ENCODE measurements at regions not wholly inside any gene's neighbourhood (a gene's known extent, or its start where the extent isn't known, plus 50 kb on each side); places are given as distances from the start of the nearest gene placed in this dataset.

- no peak overlapping the region for H3K9ac ChIP-seq (ENCODE audit: low read length)
- no peak for ATAC-seq
- no peaks in the 10 kb centered on the region for H3K79me2 ChIP-seq (ENCODE audit: insufficient read depth, low read length)
- ChIA-PET RAD21 (ENCODE audit: low non-redundant PET in 1 of 2, low total read pairs in 2 of 2, uncharacterized antibody in 2 of 2, unreplicated experiment in 2 of 2) (no interaction called here), CTCF (no interaction called here), POLR2A (no interaction called here)
- no peak overlapping the region for H3K27ac ChIP-seq (ENCODE audit: low read depth, low read length)
- no peaks in the 10 kb centered on the region for H3K9me2 ChIP-seq (ENCODE audit: insufficient read depth)
- TF ChIP-seq SRF (IDR thresholded peaks at IDR 0.05; ENCODE audit: low read depth) = no peak
- no peak for TF ChIP-seq CTCF (IDR thresholded peaks at IDR 0.05 in 2 of 3, conservative IDR thresholded peaks at IDR 0.05 in 1 of 3; ENCODE audit: borderline replicate concordance in 1 of 3, insufficient read depth in 1 of 3, low read depth in 2 of 3, low read length in 2 of 3)
- no peak for TF ChIP-seq SIN3A (IDR thresholded peaks at IDR 0.05; ENCODE audit: low read depth)
- no peak for TF ChIP-seq EZH2 (IDR thresholded peaks at IDR 0.05)
- no peak for TF ChIP-seq FOSL1 (IDR thresholded peaks at IDR 0.05; ENCODE audit: low read depth)
- no peak for TF ChIP-seq TCF7L2 (IDR thresholded peaks at IDR 0.05; ENCODE audit: borderline replicate concordance, extremely low read depth, insufficient read depth, insufficient read length)
- TF ChIP-seq ZBTB33 (IDR thresholded peaks at IDR 0.05; ENCODE audit: extremely low read depth, insufficient replicate concordance, low read length) = no peak
- TF ChIP-seq JUND (IDR thresholded peaks at IDR 0.05) = no peak
- TF ChIP-seq YY1 (IDR thresholded peaks at IDR 0.05; ENCODE audit: extremely low read depth, insufficient replicate concordance, low read depth, low read length) = no peak
- no peak for TF ChIP-seq ATF3 (IDR thresholded peaks at IDR 0.05)
- no peak for TF ChIP-seq POLR2AphosphoS5 (IDR thresholded peaks at IDR 0.05; ENCODE audit: low read depth, low read length)
- TF ChIP-seq ZNF274 (IDR thresholded peaks at IDR 0.05; ENCODE audit: low read depth, low read length) = no peak
- no peak overlapping the region for H3K4me2 ChIP-seq (ENCODE audit: low read length)
- peaks cover 20 to 26% of the 10 kb centered on the region in 2 experiments for H3K4me1 ChIP-seq (ENCODE audit: control insufficient read depth in 1 of 2, insufficient read depth in 2 of 2, low read length in 2 of 2)
- H2AFZ ChIP-seq (ENCODE audit: low read depth, low read length, poor library complexity, severe bottlenecking) = no peak overlapping the region
- H3K9me3 ChIP-seq (ENCODE audit: control insufficient read depth in 1 of 2, insufficient read depth in 1 of 2, low read depth in 1 of 2, low read length in 2 of 2) = no peaks in the 10 kb centered on the region
- no TSS peak for BruUV-seq (replicated peaks)
- intact Hi-C loops (cut with micrococcal nuclease) = loop anchor here (5.0 kb wide), 1 partner anchor 48 kb away; no protein-coding TSS in a partner anchor
- H3K36me3 ChIP-seq (ENCODE audit: control insufficient read depth in 1 of 2, insufficient read depth in 2 of 2, low read length in 2 of 2) = no peaks in the 10 kb centered on the region
- H3K27me3 ChIP-seq (ENCODE audit: insufficient read depth, low read length) = no peaks in the 10 kb centered on the region
- no peak overlapping the region for H3K4me3 ChIP-seq (replicated peaks in 1 of 2; ENCODE audit: low read depth in 1 of 2, low read length in 2 of 2)
- DNase-seq (ENCODE audit: low read depth, low spot score) = no peak
- H4K20me1 ChIP-seq (ENCODE audit: insufficient read depth) = no peaks in the 10 kb centered on the region
Observed at GRCh38 chr16:14360326-14361037, 269.6 kb downstream of the PARN start.
